CD4-positive, alpha-beta T cell (primary cell): ENCODE measurements at regions not wholly inside any gene's neighbourhood (a gene's known extent, or its start where the extent isn't known, plus 50 kb on each side); places are given as distances from the start of the nearest gene placed in this dataset.

Source experiments
- ATAC-seq: fragments of 200-7000 bp; cut with Tn5 transposase; one replicate; pipeline ENCODE4 v1.10.0; 2022; ENCODE audit warnings: mild to moderate bottlenecking; ENCODE audit not compliant: poor library complexity
- CTCF ChIA-PET: fragments of 350-600 bp; sonication (Branson Sonifier 250); formaldehyde crosslinking; loops from one replicate; lab custom pipeline; 2021; ENCODE audit warnings: antibody characterized with exemption, inconsistent platforms; lab: Charles Lee
- POLR2A ChIA-PET: fragments of 350-600 bp; sonication (Branson Sonifier 250); formaldehyde crosslinking; loops from one replicate; lab custom pipeline; 2021; ENCODE audit warnings: antibody characterized with exemption, inconsistent platforms; lab: Charles Lee
- DNase-seq, 14 experiments: peaks; one replicate each; pipeline ENCODE4 v3.0.0-alpha.2; 2013 to 2020; ENCODE audit warnings: mixed read lengths in 2 of 14
- H3K27ac ChIP-seq, 2 donors: one replicate each; pipeline versions ENCODE4 v1.5.1 to v1.7.0; 2013; ENCODE audit warnings: low read length in 2 of 2, low read depth in 1 of 2, mild to moderate bottlenecking in 1 of 2
- H3K27me3 ChIP-seq, 2 experiments: 1 replicate in 1 of 2; 2 replicates in 1 of 2; pipeline versions ENCODE4 v1.6.1 to v1.7.0; 2013; ENCODE audit warnings: low read length in 2 of 2, control low read depth in 1 of 2, mild to moderate bottlenecking in 1 of 2, moderate library complexity in 1 of 2; ENCODE audit not compliant: insufficient read depth in 2 of 2, control insufficient read depth in 1 of 2
- H3K36me3 ChIP-seq: one replicate; pipeline ENCODE4 v1.6.1; 2013; ENCODE audit warnings: low read length, control low read depth; ENCODE audit not compliant: insufficient read depth
- H3K4me1 ChIP-seq: one replicate; pipeline ENCODE4 v1.6.1; 2013; ENCODE audit warnings: low read length, control low read depth; ENCODE audit not compliant: insufficient read depth
- H3K4me3 ChIP-seq: one replicate; pipeline ENCODE4 v1.5.1; 2013; ENCODE audit warnings: mild to moderate bottlenecking, low read length, moderate library complexity
- H3K9me3 ChIP-seq, 2 experiments: 1 replicate in 1 of 2; 2 replicates in 1 of 2; pipeline versions ENCODE4 v1.6.1 to v1.7.0; 2013; ENCODE audit warnings: low read length in 2 of 2, mild to moderate bottlenecking in 2 of 2, control low read depth in 1 of 2, moderate library complexity in 1 of 2; ENCODE audit not compliant: control insufficient read depth in 1 of 2, insufficient read depth in 1 of 2
- H3K27ac Mint-ChIP-seq: one replicate; pipeline ENCODE4 v1.8.0; 2020; ENCODE audit warnings: mixed read lengths
- H3K27me3 Mint-ChIP-seq: one replicate; pipeline ENCODE4 v1.8.0; 2021; ENCODE audit warnings: mixed read lengths
- H3K36me3 Mint-ChIP-seq: one replicate; pipeline ENCODE4 v1.8.0; 2021; ENCODE audit warnings: low read depth, mixed read lengths
- H3K4me1 Mint-ChIP-seq: one replicate; pipeline ENCODE4 v1.8.0; 2021; ENCODE audit warnings: low read depth, mixed read lengths
- H3K4me3 Mint-ChIP-seq: one replicate; pipeline ENCODE4 v1.8.0; 2020; ENCODE audit warnings: mild to moderate bottlenecking, mixed read lengths
- H3K9me3 Mint-ChIP-seq: one replicate; pipeline ENCODE4 v1.8.0; 2020; ENCODE audit warnings: mixed read lengths
- intact Hi-C, 2 experiments: fragments of 100-400 bp; cut with DNase I in 1 of 2; cut with micrococcal nuclease in 1 of 2; formaldehyde crosslinking; loops; one replicate each; pipeline versions ENCODE4 v1.15.1 to v1.9.0; 2023 to 2025; cut with DNase I, micrococcal nuclease
- TF ChIP-seq, protein P1 (sequence below): fragments of 200-600 bp; IDR thresholded peaks from one replicate; pipeline ENCODE4 v1.8.0; 2022; ENCODE audit warnings: antibody characterized with exemption, mild to moderate bottlenecking

DNA sequence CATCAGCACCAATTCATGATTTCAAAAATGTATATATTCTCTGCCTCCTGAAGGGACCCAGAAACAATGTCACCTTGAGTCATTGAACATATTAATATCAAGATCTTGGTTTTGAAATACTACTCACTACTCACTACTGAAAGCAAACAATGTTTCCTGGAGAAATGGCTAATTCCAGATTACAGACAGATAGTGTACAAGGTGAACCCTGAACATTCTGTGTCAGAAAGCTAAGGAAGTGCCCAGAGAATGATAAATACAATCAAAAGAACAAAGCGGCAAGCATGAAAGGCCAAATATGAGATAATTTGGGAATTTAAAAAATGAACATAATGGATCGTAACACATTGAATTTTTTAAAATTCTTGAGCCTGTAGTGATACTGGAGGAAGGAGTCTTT is 101.5 kb upstream of the TENT5A start:
- Mint-ChIP-seq H3K9me3 (peaks cover 4% of the 10 kb centered on the region), H3K27ac (no peak overlapping the region)

DNA sequence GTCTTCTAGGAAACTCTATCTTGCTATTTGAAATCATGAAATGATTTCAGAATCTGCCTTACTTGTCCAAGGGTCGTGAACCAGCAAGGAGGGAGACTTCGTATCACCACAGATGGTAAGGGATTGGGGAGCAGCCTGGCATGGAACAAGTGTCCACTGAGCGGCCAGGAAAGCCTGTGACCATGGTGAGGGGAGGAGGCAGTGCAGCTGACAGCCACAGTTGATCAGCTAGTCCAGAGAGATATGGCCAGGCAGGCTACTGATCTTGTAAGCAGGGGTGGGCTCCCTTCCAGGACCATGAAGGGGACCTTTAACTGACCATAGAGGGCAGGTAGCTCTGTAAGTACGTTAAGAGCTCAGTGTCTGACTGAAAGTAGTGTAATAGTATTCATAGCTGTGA is 96.8 kb upstream of the TENT5A start:
- TF ChIP-seq, protein P1, sequence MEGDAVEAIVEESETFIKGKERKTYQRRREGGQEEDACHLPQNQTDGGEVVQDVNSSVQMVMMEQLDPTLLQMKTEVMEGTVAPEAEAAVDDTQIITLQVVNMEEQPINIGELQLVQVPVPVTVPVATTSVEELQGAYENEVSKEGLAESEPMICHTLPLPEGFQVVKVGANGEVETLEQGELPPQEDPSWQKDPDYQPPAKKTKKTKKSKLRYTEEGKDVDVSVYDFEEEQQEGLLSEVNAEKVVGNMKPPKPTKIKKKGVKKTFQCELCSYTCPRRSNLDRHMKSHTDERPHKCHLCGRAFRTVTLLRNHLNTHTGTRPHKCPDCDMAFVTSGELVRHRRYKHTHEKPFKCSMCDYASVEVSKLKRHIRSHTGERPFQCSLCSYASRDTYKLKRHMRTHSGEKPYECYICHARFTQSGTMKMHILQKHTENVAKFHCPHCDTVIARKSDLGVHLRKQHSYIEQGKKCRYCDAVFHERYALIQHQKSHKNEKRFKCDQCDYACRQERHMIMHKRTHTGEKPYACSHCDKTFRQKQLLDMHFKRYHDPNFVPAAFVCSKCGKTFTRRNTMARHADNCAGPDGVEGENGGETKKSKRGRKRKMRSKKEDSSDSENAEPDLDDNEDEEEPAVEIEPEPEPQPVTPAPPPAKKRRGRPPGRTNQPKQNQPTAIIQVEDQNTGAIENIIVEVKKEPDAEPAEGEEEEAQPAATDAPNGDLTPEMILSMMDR: no peak
- intact Hi-C loops: no loop called here
- CTCF ChIA-PET: no interaction called here

More for the DNA sequence above, 101.5 kb upstream of the TENT5A start:
- TF ChIP-seq, protein P1: no peak
- Histone ChIP-seq H3K36me3 (no peaks in the 10 kb centered on the region), H3K4me3 (no peak overlapping the region), H3K4me1 (no peaks in the 10 kb centered on the region), H3K9me3 (peaks cover 0 to 5% of the 10 kb centered on the region in 2 experiments), H3K27me3 (no peaks in the 10 kb centered on the region), H3K27ac (no peak overlapping the region)
- POLR2A ChIA-PET: no interaction called here
- no peak for DNase-seq
- CTCF ChIA-PET: no interaction called here
- H3K36me3 Mint-ChIP-seq: no peaks in the 10 kb centered on the region
- H3K4me1 Mint-ChIP-seq: no peaks in the 10 kb centered on the region
- H3K4me3 Mint-ChIP-seq: no peak overlapping the region
- no peak for ATAC-seq
- intact Hi-C loops: no loop called here
- H3K27me3 Mint-ChIP-seq: no peaks in the 10 kb centered on the region

DNA sequence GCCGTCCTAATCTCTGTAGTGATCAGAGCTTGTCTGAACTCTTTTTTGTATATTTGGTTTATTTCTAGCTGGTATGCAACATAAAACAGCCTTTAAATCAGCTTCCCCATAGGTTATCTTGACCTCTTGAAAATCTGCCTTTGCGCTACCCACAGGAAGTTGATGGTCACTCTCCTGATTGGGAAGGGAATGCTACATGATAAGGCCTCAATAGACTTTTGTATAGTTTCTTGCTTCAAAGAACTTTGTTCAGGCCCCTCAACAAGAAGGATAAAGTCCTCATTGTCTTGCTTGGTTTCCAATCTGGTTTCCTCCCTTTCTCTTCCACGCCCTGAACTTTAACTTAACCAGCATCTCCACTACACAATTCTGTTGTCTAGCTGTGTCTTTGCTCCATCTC is 95.4 kb upstream of the TENT5A start:
- H3K4me3 ChIP-seq: no peak overlapping the region
- no peaks in the 10 kb centered on the region for H3K27me3 ChIP-seq
- Mint-ChIP-seq H3K9me3 (peaks cover 4% of the 10 kb centered on the region), H3K4me1 (no peaks in the 10 kb centered on the region), H3K36me3 (no peaks in the 10 kb centered on the region), H3K27me3 (no peaks in the 10 kb centered on the region), H3K27ac (no peak overlapping the region), H3K4me3 (no peak overlapping the region)
- peaks cover 0 to 5% of the 10 kb centered on the region in 2 experiments for H3K9me3 ChIP-seq
- H3K4me1 ChIP-seq: no peaks in the 10 kb centered on the region
- TF ChIP-seq, protein P1: no peak
- ChIA-PET POLR2A (no interaction called here), CTCF (no interaction called here)
- ATAC-seq: no peak
- DNase-seq: no peak
- no peaks in the 10 kb centered on the region for H3K36me3 ChIP-seq
- no peak overlapping the region for H3K27ac ChIP-seq
- intact Hi-C loops: no loop called here

More for the DNA sequence above, 96.8 kb upstream of the TENT5A start:
- no peaks in the 10 kb centered on the region for H3K27me3 Mint-ChIP-seq
- ATAC-seq (no peak), DNase-seq (no peak)
- H3K4me1 Mint-ChIP-seq: no peaks in the 10 kb centered on the region
- H3K9me3 ChIP-seq: peaks cover 0 to 5% of the 10 kb centered on the region in 2 experiments
- no peak overlapping the region for H3K4me3 ChIP-seq
- no peaks in the 10 kb centered on the region for H3K36me3 ChIP-seq
- no peak overlapping the region for H3K4me3 Mint-ChIP-seq
- POLR2A ChIA-PET: no interaction called here
- no peaks in the 10 kb centered on the region for H3K36me3 Mint-ChIP-seq
- no peaks in the 10 kb centered on the region for H3K4me1 ChIP-seq
- H3K27ac ChIP-seq: no peak overlapping the region
- H3K27me3 ChIP-seq: no peaks in the 10 kb centered on the region
- H3K27ac Mint-ChIP-seq: no peak overlapping the region
- peaks cover 4% of the 10 kb centered on the region for H3K9me3 Mint-ChIP-seq
